GM12873 (cell line): ENCODE measurements at regions not wholly inside any gene's neighbourhood (a gene's known extent, or its start where the extent isn't known, plus 50 kb on each side); places are given as distances from the start of the nearest gene placed in this dataset.

Experiments used
- CTCF ChIP-seq: IDR thresholded peaks from 2 replicates; pipeline ENCODE4 v1.5.1; 2012; ENCODE audit warnings: low read depth, mild to moderate bottlenecking, moderate library complexity, low read length, control low read depth; ENCODE audit not compliant: insufficient read depth; ENCODE audit errors: missing control alignments

DNA sequence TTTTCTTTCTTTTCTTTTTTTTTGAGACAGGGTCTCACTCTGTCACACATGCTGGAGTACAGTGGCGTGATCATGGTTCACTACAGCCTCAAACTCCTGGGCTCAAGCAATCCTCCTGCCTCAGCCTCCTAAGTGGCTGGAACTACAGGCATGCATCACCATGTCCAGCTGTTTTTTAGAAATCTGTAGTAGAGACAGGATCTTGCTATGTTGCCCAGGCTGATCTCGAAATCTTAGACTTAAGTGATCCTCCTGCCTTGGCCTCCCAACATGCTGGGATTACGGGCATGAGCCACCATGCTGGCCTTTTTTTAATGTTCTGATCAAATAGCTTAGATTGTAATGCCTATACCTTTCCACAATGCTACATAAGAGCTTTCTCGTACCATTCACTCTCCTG, 107.0 kb upstream of the KCTD7 start:
- TF ChIP-seq CTCF, result no peak

DNA sequence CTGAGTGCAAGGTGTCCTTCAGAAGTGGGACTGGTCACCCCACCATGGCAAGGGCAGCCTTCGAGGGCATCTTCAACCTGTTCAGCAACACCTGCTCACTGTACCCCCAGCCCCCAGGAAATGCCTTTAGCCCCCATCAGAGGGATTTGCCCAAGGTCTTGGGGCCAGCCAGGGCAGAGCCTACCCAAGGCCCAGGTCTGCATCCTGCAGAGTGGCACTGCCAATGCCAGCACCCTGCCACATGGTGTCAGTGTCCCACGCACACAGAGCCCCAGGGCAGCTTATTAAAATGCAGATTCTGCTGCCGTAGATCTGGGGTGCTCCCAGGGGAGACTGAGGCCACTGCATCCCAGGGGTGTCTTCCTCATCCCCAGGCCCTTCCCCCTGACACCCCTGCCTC, 106.2 kb upstream of the KCTD7 start:
- TF ChIP-seq CTCF, result peak; percentile 59

DNA sequence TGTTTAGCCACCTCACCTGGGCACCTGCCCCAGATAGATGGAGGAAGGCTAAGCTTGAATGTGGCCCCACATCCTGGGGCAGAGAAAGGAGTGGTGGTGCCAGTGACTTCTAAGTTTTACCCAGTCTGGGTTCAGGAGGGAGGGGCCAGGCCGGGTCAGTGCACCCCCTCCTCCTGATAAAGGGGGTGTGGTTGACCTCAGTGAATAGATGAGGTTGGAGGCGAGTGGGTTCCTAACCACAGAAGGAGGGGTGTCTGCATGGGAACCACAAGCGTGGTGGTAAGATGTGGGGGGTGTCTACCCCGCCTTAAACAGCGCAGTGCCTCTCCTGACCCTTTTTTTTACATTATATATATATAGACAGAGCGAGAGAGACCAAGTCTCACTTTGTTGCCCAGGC, 105.3 kb upstream of the KCTD7 start:
- no peak for TF ChIP-seq CTCF

DNA sequence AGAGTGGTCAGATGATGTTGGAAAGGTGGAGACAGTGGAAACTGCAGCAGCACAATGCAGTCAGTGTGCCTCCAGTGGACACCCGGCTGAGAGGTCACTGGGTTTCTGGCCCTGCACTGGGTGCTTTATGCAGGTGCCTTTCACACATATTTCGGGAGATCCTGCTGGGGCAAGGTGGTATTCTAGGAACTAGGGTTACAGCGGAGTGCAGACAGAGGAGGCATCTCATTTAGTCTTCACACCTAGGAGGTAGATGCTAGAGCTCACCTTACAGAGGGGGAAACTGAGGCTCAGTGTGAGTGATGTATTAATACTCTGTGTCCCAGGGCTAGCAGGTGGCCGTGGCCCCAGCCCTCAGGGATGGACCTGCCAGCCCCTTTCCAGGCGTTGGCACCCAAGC, 103.9 kb upstream of the KCTD7 start:
- no peak for TF ChIP-seq CTCF

DNA sequence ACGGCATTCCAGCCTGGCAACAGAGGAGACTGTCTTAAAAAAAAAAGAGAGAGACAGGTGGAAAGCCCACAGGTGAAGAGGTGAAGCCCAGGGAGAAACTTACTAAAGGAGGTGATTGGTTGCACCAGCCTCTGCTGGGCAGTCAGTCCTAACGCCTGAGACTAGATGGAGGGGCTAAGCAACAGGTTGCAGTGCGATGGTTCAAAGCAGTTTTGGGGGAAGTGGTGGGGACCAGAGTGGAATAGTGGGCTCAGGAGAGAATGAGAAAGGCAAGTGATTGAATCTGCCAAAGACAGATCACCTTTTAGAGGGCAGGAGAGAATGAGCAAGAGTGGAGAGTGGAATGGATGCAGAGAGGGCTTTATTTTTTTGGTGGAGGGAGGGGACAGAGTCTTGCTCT, 100.0 kb upstream of the KCTD7 start:
- TF ChIP-seq CTCF, result no peak

GRCh38 chr7:66529883-66530610, 98.6 kb upstream of the KCTD7 start:
- TF ChIP-seq CTCF, result no peak

- TF ChIP-seq CTCF, result no peak
Measured at GRCh38 chr7:66535414-66536329, 93.0 kb upstream of the KCTD7 start.
